Spleen (tissue), 11 donors: ENCODE measurements at regions not wholly inside any gene's neighbourhood (a gene's known extent, or its start where the extent isn't known, plus 50 kb on each side); places are given as distances from the start of the nearest gene placed in this dataset.

ENCODE experiments used
- DNase-seq: peaks from one replicate; pipeline ENCODE4 v3.0.0-alpha.2; 2020
- H3K27ac ChIP-seq, 8 donors: fragments of 200-600 bp; sonication (generic) in 7 of 8; 1 replicate in 4 of 8; 2 replicates in 4 of 8; pipeline versions ENCODE4 v1.5.0 to v1.8.0; 2016 to 2021; ENCODE audit warnings: inconsistent platforms in 4 of 8, mild to moderate bottlenecking in 4 of 8, moderate library complexity in 1 of 8
- H3K27me3 ChIP-seq, 7 donors: fragments of 200-600 bp; sonication (generic) in 6 of 7; replicated peaks in 1 of 7; 1 replicate in 4 of 7; 2 replicates in 3 of 7; pipeline versions ENCODE4 v1.5.0 to v1.8.0; 2016 to 2021; ENCODE audit warnings: inconsistent platforms in 3 of 7, mild to moderate bottlenecking in 1 of 7
- H3K36me3 ChIP-seq, 6 donors: fragments of 200-600 bp; sonication (generic) in 5 of 6; 1 replicate in 4 of 6; 2 replicates in 2 of 6; pipeline versions ENCODE4 v1.5.0 to v1.8.0; 2016 to 2021; ENCODE audit warnings: inconsistent platforms in 2 of 6
- H3K4me1 ChIP-seq, 6 donors: fragments of 200-600 bp; sonication (generic) in 5 of 6; 1 replicate in 3 of 6; 2 replicates in 3 of 6; pipeline versions ENCODE4 v1.5.0 to v1.8.0; 2016 to 2021; ENCODE audit warnings: inconsistent platforms in 3 of 6
- H3K4me3 ChIP-seq, 8 donors: fragments of 200-600 bp; sonication (generic) in 7 of 8; 1 replicate in 4 of 8; 2 replicates in 4 of 8; pipeline versions ENCODE4 v1.5.0 to v1.8.0; 2016 to 2021; ENCODE audit warnings: inconsistent platforms in 4 of 8, mild to moderate bottlenecking in 4 of 8, moderate library complexity in 2 of 8
- H3K9me3 ChIP-seq, 8 donors: fragments of 200-600 bp; sonication (generic) in 7 of 8; 1 replicate in 4 of 8; 2 replicates in 4 of 8; pipeline versions ENCODE4 v1.5.0 to v1.8.0; 2016 to 2021; ENCODE audit warnings: inconsistent platforms in 4 of 8
- CTCF ChIP-seq, 11 experiments: fragments of 200-600 bp in 7 of 11; fragments of 450-650 bp in 4 of 11; sonication (generic) in 4 of 11; IDR thresholded peaks in 8 of 11; conservative IDR thresholded peaks in 3 of 11; 1 replicate in 7 of 11; 2 replicates in 4 of 11; pipeline versions ENCODE4 v1.4.0 to v1.8.0; 2016 to 2021; ENCODE audit warnings: antibody characterized with exemption in 11 of 11, inconsistent platforms in 4 of 11, mild to moderate bottlenecking in 1 of 11
- POLR2A ChIP-seq, 3 donors: fragments of 450-650 bp; IDR thresholded peaks; one replicate each; pipeline ENCODE4 v1.5.1; 2017; ENCODE audit warnings: antibody characterized with exemption in 3 of 3, mild to moderate bottlenecking in 1 of 3
- POLR2AphosphoS5 ChIP-seq, 3 donors: sonication (generic); formaldehyde crosslinking; IDR thresholded peaks; one replicate each; pipeline ENCODE4 v1.5.1; 2017; ENCODE audit warnings: antibody characterized with exemption in 3 of 3
- WGBS, 5 donors: extraction: QIAGEN DNeasy Blood & Tissue Kit in 3 of 5; methylation state at CpG; one replicate each; pipeline versions ENCODE4 v1.1.5 to v1.1.7; 2013 to 2018; 5-methylcytosine and 5-hydroxymethylcytosine counted together
- intact Hi-C: fragments of 100-400 bp; cut with DNase I; formaldehyde crosslinking; loops from one replicate; pipeline ENCODE4 v1.15.0; 2023; ENCODE audit warnings: low total_unique reads
- donor health status: healthy with polysubstance abuse.
- donor health status: DM: no; HTN: no; CAD: no; lungs with moderate emphysema.
- donor health status: DM: no; HTN: no; CAD: no.
- donor health status: Bipolar disorder and iron deficiency.
- donor health status: healthy.
- donor health status: DM: no; HTN: no; CAD: no.
- donor health status: DM: yes; HTN: yes; CAD: no.

- TF ChIP-seq POLR2A (IDR thresholded peaks at IDR 0.05) (no peak), CTCF (IDR thresholded peaks at IDR 0.05 in 8 of 11, conservative IDR thresholded peaks at IDR 0.05 in 3 of 11) (no peak), POLR2AphosphoS5 (IDR thresholded peaks at IDR 0.05) (no peak)
- no peak for DNase-seq
- Histone ChIP-seq H3K4me3 (no peak overlapping the region), H3K27me3 (no peaks in the 10 kb centered on the region), H3K27ac (no peak overlapping the region), H3K9me3 (peaks cover 0 to 6% (median 1%) of the 10 kb centered on the region in 8 donors), H3K4me1 (no peaks in the 10 kb centered on the region), H3K36me3 (no peaks in the 10 kb centered on the region)
- WGBS, 5 donors, result 82 to 96% (median 90%) methylated on average over 3 of the region's 3 CpGs
- intact Hi-C loops, result no loop called here
Observed at GRCh38 chr6:22380236-22380635, 83.4 kb upstream of the PRL start.

GRCh38 chr6:22381845-22382544 lies 85.2 kb upstream of the PRL start:
- WGBS, 5 donors, result 79 to 87% (median 83%) methylated on average over 9 of the region's 9 CpGs
- TF ChIP-seq POLR2AphosphoS5 (IDR thresholded peaks at IDR 0.05) (no peak), CTCF (IDR thresholded peaks at IDR 0.05 in 8 of 11, conservative IDR thresholded peaks at IDR 0.05 in 3 of 11) (no peak), POLR2A (IDR thresholded peaks at IDR 0.05) (no peak)
- intact Hi-C loops, result no loop called here

GRCh38 chr6:22383016-22383415 lies 86.2 kb upstream of the PRL start:
- no peak for DNase-seq
- no peaks in the 10 kb centered on the region for H3K36me3 ChIP-seq
- TF ChIP-seq CTCF (IDR thresholded peaks at IDR 0.05 in 8 of 11, conservative IDR thresholded peaks at IDR 0.05 in 3 of 11), result no peak
- TF ChIP-seq POLR2A (IDR thresholded peaks at IDR 0.05), result no peak
- TF ChIP-seq POLR2AphosphoS5 (IDR thresholded peaks at IDR 0.05), result no peak
- H3K27me3 ChIP-seq, result no peaks in the 10 kb centered on the region
- no peaks in the 10 kb centered on the region for H3K4me1 ChIP-seq
- no peak overlapping the region for H3K27ac ChIP-seq
- intact Hi-C loops, result no loop called here
- peaks cover 0 to 4% (median 0%) of the 10 kb centered on the region in 8 donors for H3K9me3 ChIP-seq
- 84 to 89% (median 87%) methylated on average over 6 of the region's 6 CpGs for WGBS, 5 donors
- no peak overlapping the region for H3K4me3 ChIP-seq

More at GRCh38 chr6:22381845-22382544, 85.2 kb upstream of the PRL start:
- H3K27ac ChIP-seq, result no peak overlapping the region
- H3K4me3 ChIP-seq, result no peak overlapping the region
- H3K36me3 ChIP-seq, result no peaks in the 10 kb centered on the region
- H3K27me3 ChIP-seq, result no peaks in the 10 kb centered on the region
- H3K4me1 ChIP-seq, result no peaks in the 10 kb centered on the region
- peaks cover 0 to 7% (median 0%) of the 10 kb centered on the region in 8 donors for H3K9me3 ChIP-seq
- no peak for DNase-seq

GRCh38 chr6:22392711-22393110 lies 95.9 kb upstream of the PRL start:
- TF ChIP-seq POLR2A (IDR thresholded peaks at IDR 0.05), result no peak
- no peak for TF ChIP-seq POLR2AphosphoS5 (IDR thresholded peaks at IDR 0.05)
- no peak for TF ChIP-seq CTCF (IDR thresholded peaks at IDR 0.05 in 8 of 11, conservative IDR thresholded peaks at IDR 0.05 in 3 of 11)
- Histone ChIP-seq H3K27me3 (no peaks in the 10 kb centered on the region), H3K9me3 (peaks cover 0 to 7% (median 0%) of the 10 kb centered on the region in 8 donors), H3K36me3 (no peaks in the 10 kb centered on the region), H3K27ac (no peak overlapping the region), H3K4me1 (no peaks in the 10 kb centered on the region), H3K4me3 (no peak overlapping the region)
- intact Hi-C loops, result no loop called here
- no peak for DNase-seq
- 92 to 98% (median 95%) methylated on average over 8 of the region's 8 CpGs for WGBS, 5 donors
